NOMO-1 treated with dmso at 0.1 percent for 144 hours (cell line): ENCODE measurements at regions not wholly inside any gene's neighbourhood (a gene's known extent, or its start where the extent isn't known, plus 50 kb on each side); places are given as distances from the start of the nearest gene placed in this dataset.
"Not testable (repeated sequence)": the region's sequence is repeated elsewhere in the genome, so short reads cannot be mapped to it uniquely, and the experiment has no call there.

Experiments used
- DNase-seq: peaks from one replicate; lab custom pipeline; 2025; ENCODE audit not compliant: unreplicated experiment; lab: John Stamatoyannopoulos, UW

- not testable (repeated sequence) for DNase-seq
Measured at GRCh38 chr5:12667818-12668217, 763.6 kb upstream of the CTNND2 start.

GRCh38 chr5:12665772-12666171 lies 761.5 kb upstream of the CTNND2 start:
- not testable (repeated sequence) for DNase-seq

GRCh38 chr5:12662545-12663314 lies 758.5 kb upstream of the CTNND2 start:
- no peak for DNase-seq

- DNase-seq = no peak
Measured at GRCh38 chr5:12661617-12662370, 757.5 kb upstream of the CTNND2 start.

GRCh38 chr5:12660279-12661107 lies 756.2 kb upstream of the CTNND2 start:
- not testable (repeated sequence) for DNase-seq

GRCh38 chr5:12659686-12660085 lies 755.4 kb upstream of the CTNND2 start:
- no peak for DNase-seq

GRCh38 chr5:12658871-12659446 lies 754.7 kb upstream of the CTNND2 start:
- no peak for DNase-seq

GRCh38 chr5:12657914-12658474 lies 753.7 kb upstream of the CTNND2 start:
- not testable (repeated sequence) for DNase-seq

- no peak for DNase-seq
Measured at GRCh38 chr5:12655675-12656074, 751.4 kb upstream of the CTNND2 start.

- no peak for DNase-seq
Measured at GRCh38 chr5:12652201-12652600, 748.0 kb upstream of the CTNND2 start.

GRCh38 chr5:12648558-12648957 lies 744.3 kb upstream of the CTNND2 start:
- DNase-seq = no peak

- DNase-seq = no peak
Measured at GRCh38 chr5:12647613-12648012, 743.4 kb upstream of the CTNND2 start.

- DNase-seq = no peak
Measured at GRCh38 chr5:12645582-12645981, 741.3 kb upstream of the CTNND2 start.

- DNase-seq = no peak
Measured at GRCh38 chr5:12636209-12636608, 732.0 kb upstream of the CTNND2 start.

GRCh38 chr5:12626556-12626955 lies 722.3 kb upstream of the CTNND2 start:
- no peak for DNase-seq

- no peak for DNase-seq
Measured at GRCh38 chr5:12625667-12626263, 721.5 kb upstream of the CTNND2 start.

- no peak for DNase-seq
Measured at GRCh38 chr5:12624776-12625560, 720.7 kb upstream of the CTNND2 start.

GRCh38 chr5:12623408-12623807 lies 719.2 kb upstream of the CTNND2 start:
- DNase-seq = no peak

GRCh38 chr5:12616093-12616492 lies 711.8 kb upstream of the CTNND2 start:
- no peak for DNase-seq
